Spleen (tissue), 7 donors: ENCODE measurements at regions not wholly inside any gene's neighbourhood (a gene's known extent, or its start where the extent isn't known, plus 50 kb on each side); places are given as distances from the start of the nearest gene placed in this dataset.

Source experiments
- CTCF ChIP-seq, 11 experiments: fragments of 200-600 bp in 7 of 11; fragments of 450-650 bp in 4 of 11; sonication (generic) in 4 of 11; IDR thresholded peaks in 8 of 11; conservative IDR thresholded peaks in 3 of 11; 1 replicate in 7 of 11; 2 replicates in 4 of 11; pipeline versions ENCODE4 v1.4.0 to v1.8.0; 2016 to 2021; ENCODE audit warnings: antibody characterized with exemption in 11 of 11, inconsistent platforms in 4 of 11, mild to moderate bottlenecking in 1 of 11
- POLR2AphosphoS5 ChIP-seq, 3 donors: sonication (generic); formaldehyde crosslinking; IDR thresholded peaks; one replicate each; pipeline ENCODE4 v1.5.1; 2017; ENCODE audit warnings: antibody characterized with exemption in 3 of 3
- donor health status: DM: no; HTN: no; CAD: no; lungs with moderate emphysema.
- donor health status: DM: no; HTN: no; CAD: no.
- donor health status: DM: no; HTN: no; CAD: no.

- TF ChIP-seq CTCF (IDR thresholded peaks at IDR 0.05 in 8 of 11, conservative IDR thresholded peaks at IDR 0.05 in 3 of 11), result no peak
- TF ChIP-seq POLR2AphosphoS5 (IDR thresholded peaks at IDR 0.05), result no peak
Observed at GRCh38 chr5:54689411-54690251, 172.1 kb downstream of the SNX18 start.
